HEK293T (cell line): ENCODE measurements at regions not wholly inside any gene's neighbourhood (a gene's known extent, or its start where the extent isn't known, plus 50 kb on each side); places are given as distances from the start of the nearest gene placed in this dataset.

Experiments
- ARNT ChIP-seq: fragments of 450-650 bp; IDR thresholded peaks from 2 replicates; pipeline ENCODE4 v1.6.1; 2017; ENCODE audit warnings: mild to moderate bottlenecking
- BHLHE40 ChIP-seq: fragments of 450-650 bp; IDR thresholded peaks from 2 replicates; pipeline ENCODE4 v1.6.1; 2016; ENCODE audit warnings: mild to moderate bottlenecking, moderate library complexity, borderline replicate concordance
- ELF4 ChIP-seq: fragments of 450-650 bp; IDR thresholded peaks from 2 replicates; pipeline ENCODE4 v1.6.1; 2017; ENCODE audit warnings: antibody characterized with exemption
- FOXA1 ChIP-seq: fragments of 450-650 bp; IDR thresholded peaks from 2 replicates; pipeline ENCODE4 v1.6.1; 2016; ENCODE audit warnings: mild to moderate bottlenecking
- FOXK2 ChIP-seq: fragments of 450-650 bp; IDR thresholded peaks from 2 replicates; pipeline ENCODE4 v1.6.1; 2016; ENCODE audit warnings: mild to moderate bottlenecking
- FOXM1 ChIP-seq: fragments of 450-650 bp; IDR thresholded peaks from 2 replicates; pipeline ENCODE4 v1.6.1; 2017; ENCODE audit warnings: mild to moderate bottlenecking, borderline replicate concordance
- HDGF ChIP-seq: fragments of 450-650 bp; IDR thresholded peaks from 2 replicates; pipeline ENCODE4 v1.6.1; 2017; ENCODE audit warnings: antibody characterized with exemption, borderline replicate concordance
- L3MBTL2 ChIP-seq: fragments of 450-650 bp; conservative IDR thresholded peaks from 2 replicates; pipeline ENCODE4 v1.6.1; 2016; ENCODE audit warnings: mild to moderate bottlenecking
- NFRKB ChIP-seq: fragments of 450-650 bp; IDR thresholded peaks from 2 replicates; pipeline ENCODE4 v1.6.1; 2016; ENCODE audit warnings: mild to moderate bottlenecking, moderate library complexity
- PKNOX1 ChIP-seq: fragments of 450-650 bp; IDR thresholded peaks from 2 replicates; pipeline ENCODE4 v1.6.1; 2016
- SP1 ChIP-seq: fragments of 450-650 bp; IDR thresholded peaks from 2 replicates; pipeline ENCODE4 v1.6.1; 2017
- SUZ12 ChIP-seq: fragments of 450-650 bp; IDR thresholded peaks from 2 replicates; pipeline ENCODE4 v1.6.1; 2016; ENCODE audit warnings: mild to moderate bottlenecking
- TARDBP ChIP-seq: fragments of 450-650 bp; IDR thresholded peaks from 2 replicates; pipeline ENCODE4 v1.6.1; 2016

GRCh38 chr17:34756637-34757021 lies 177.2 kb downstream of the TMEM132E start:
- TF ChIP-seq SP1 = no peak
- TF ChIP-seq BHLHE40 = no peak
- TF ChIP-seq ELF4 = no peak
- TF ChIP-seq TARDBP = no peak
- TF ChIP-seq L3MBTL2 = no peak
- TF ChIP-seq SUZ12 = no peak
- TF ChIP-seq FOXM1 = no peak
- no peak for TF ChIP-seq HDGF
- TF ChIP-seq PKNOX1 = no peak
- TF ChIP-seq NFRKB = no peak
- no peak for TF ChIP-seq FOXK2
- no peak for TF ChIP-seq ARNT
- TF ChIP-seq FOXA1 = no peak
